Lower leg skin (tissue), 3 donors: ENCODE measurements at regions not wholly inside any gene's neighbourhood (a gene's known extent, or its start where the extent isn't known, plus 50 kb on each side); places are given as distances from the start of the nearest gene placed in this dataset.
"Not testable (repeated sequence)": the region's sequence is repeated elsewhere in the genome, so short reads cannot be mapped to it uniquely, and the experiment has no call there.

Experiments
- CTCF ChIP-seq, 3 donors: fragments of 450-650 bp; IDR thresholded peaks; one replicate each; pipeline ENCODE4 v1.5.1; 2016; ENCODE audit warnings: antibody characterized with exemption in 3 of 3, mild to moderate bottlenecking in 3 of 3, moderate library complexity in 2 of 3
- POLR2A ChIP-seq, 2 donors: fragments of 450-650 bp; IDR thresholded peaks; one replicate each; pipeline ENCODE4 v1.6.1; 2016 to 2017; ENCODE audit warnings: antibody characterized with exemption in 2 of 2, mild to moderate bottlenecking in 1 of 2, moderate library complexity in 1 of 2

DNA sequence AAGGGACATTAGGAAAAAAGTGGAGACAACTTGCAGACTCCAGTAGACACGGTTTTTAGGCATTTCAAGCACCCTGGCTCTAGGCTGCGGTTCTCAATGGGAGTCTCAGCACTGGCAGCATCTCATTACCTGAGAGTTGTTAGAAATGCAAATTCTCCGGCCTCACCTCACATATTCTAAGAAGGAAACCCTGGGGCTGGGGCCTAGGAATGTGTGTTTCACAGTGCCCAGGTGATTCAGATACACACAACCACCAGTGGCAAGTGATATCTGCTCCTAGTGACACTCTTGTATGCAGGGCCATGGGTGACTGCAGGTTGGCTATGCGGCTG, 313.9 kb downstream of the BCL2L11 start:
- TF ChIP-seq POLR2A, CTCF (IDR thresholded peaks at IDR 0.05): not testable (repeated sequence)
